ENCODE measurements at regions not wholly inside any gene's neighbourhood (a gene's known extent, or its start where the extent isn't known, plus 50 kb on each side); places are given as distances from the start of the nearest gene placed in this dataset.

DNA sequence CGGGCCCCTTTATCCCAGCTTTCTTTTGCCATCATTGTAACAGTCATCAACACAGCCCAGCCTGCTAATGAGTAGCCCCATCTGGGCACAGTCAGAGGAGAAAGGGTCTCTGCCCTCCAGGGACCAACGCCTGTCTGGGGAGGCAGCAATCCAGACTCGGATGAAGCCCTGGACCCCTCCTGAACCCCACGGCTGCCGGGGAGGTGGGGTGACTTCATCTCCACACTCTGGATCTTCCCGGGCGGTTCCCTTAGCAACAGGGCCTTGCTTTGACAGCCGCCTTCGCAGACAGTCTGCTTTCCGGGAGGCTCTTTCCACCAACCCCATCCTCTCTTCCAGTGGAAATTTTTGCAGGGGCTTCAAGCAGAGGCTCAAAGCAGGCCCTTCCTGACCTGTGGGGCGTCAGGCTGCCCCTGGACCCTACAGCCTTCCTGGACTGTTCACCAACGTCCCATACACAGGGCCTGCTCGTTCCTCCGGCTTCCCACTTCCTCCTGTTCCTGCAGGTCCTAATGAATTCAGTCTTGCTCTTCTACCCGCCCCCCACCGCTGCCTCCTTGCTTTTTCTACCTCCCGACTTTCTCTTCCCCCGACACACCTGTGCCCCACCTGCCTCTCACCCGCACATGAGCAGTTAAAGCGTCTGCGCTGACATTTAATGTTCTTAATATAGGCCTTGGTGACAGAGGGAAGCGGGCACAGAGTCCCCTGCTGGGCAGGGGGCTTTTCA lies 161.7 kb upstream of the MVB12B start:
- TF ChIP-seq EZH2 (IDR thresholded peaks at IDR 0.05) (no peak), POLR2AphosphoS5 (IDR thresholded peaks at IDR 0.05; ENCODE audit: borderline replicate concordance, low read depth, low read length) (no peak), FOXP2 (optimal IDR thresholded peaks at IDR 0.05; ENCODE audit: control extremely low read depth, extremely low read length, insufficient read depth) (no peak)

Measured in SK-N-MC (cell line).